Heart right ventricle (tissue), 16 donors: ENCODE measurements at regions not wholly inside any gene's neighbourhood (a gene's known extent, or its start where the extent isn't known, plus 50 kb on each side); places are given as distances from the start of the nearest gene placed in this dataset.

Experiments used
- ATAC-seq, 8 donors: fragments of 200-7000 bp; cut with Tn5 transposase; one replicate each; pipeline ENCODE4 v1.9.1; 2020; ENCODE audit warnings: mild to moderate bottlenecking in 8 of 8, moderate library complexity in 8 of 8, moderate number of reproducible peaks in 1 of 8
- DNase-seq, 2 donors: peaks; one replicate each; pipeline ENCODE4 v3.0.0-alpha.2; 2020
- H3K27ac ChIP-seq, 10 donors: fragments of 200-600 bp; sonication (generic) in 2 of 10; one replicate each; pipeline versions ENCODE4 v1.5.0 to v1.8.0; 2020 to 2022; ENCODE audit warnings: mild to moderate bottlenecking in 3 of 10
- H3K27me3 ChIP-seq, 7 donors: fragments of 200-600 bp; one replicate each; pipeline ENCODE4 v1.8.0; 2021 to 2022; ENCODE audit warnings: mild to moderate bottlenecking in 2 of 7
- H3K36me3 ChIP-seq, 9 donors: fragments of 200-600 bp; sonication (generic) in 1 of 9; one replicate each; pipeline versions ENCODE4 v1.5.0 to v1.8.0; 2020 to 2022; ENCODE audit warnings: mild to moderate bottlenecking in 2 of 9
- H3K4me1 ChIP-seq, 9 donors: fragments of 200-600 bp; sonication (generic) in 1 of 9; one replicate each; pipeline versions ENCODE4 v1.5.0 to v1.8.0; 2020 to 2022; ENCODE audit warnings: mild to moderate bottlenecking in 4 of 9
- H3K4me3 ChIP-seq, 10 donors: fragments of 200-600 bp; sonication (generic) in 2 of 10; one replicate each; pipeline versions ENCODE4 v1.5.0 to v1.8.0; 2020 to 2022; ENCODE audit warnings: mild to moderate bottlenecking in 7 of 10, moderate library complexity in 2 of 10
- H3K9me3 ChIP-seq, 11 donors: fragments of 200-600 bp in 10 of 11; sonication (generic) in 2 of 11; one replicate each; pipeline versions ENCODE4 v1.5.0 to v1.8.0; 2013 to 2022; ENCODE audit warnings: mild to moderate bottlenecking in 2 of 11, control low read depth in 1 of 11, moderate library complexity in 1 of 11
- WGBS, 2 donors: extraction: QIAGEN DNeasy Blood & Tissue Kit; methylation state at CpG; one replicate each; pipeline ENCODE4 v1.1.7; 2013; ENCODE audit warnings: inconsistent platforms in 1 of 2; 5-methylcytosine and 5-hydroxymethylcytosine counted together
- intact Hi-C, 10 donors: fragments of 100-400 bp; cut with DNase I; formaldehyde crosslinking; loops; one replicate each; pipeline versions ENCODE4 v1.11.1 to v1.14.2; 2022
- TF ChIP-seq, protein P1 (sequence below), 9 donors: fragments of 200-600 bp; sonication (generic) in 2 of 9; IDR thresholded peaks; one replicate each; pipeline versions ENCODE4 v1.5.0 to v1.8.0; 2021 to 2022; ENCODE audit warnings: antibody characterized with exemption in 9 of 9, mild to moderate bottlenecking in 5 of 9, moderate library complexity in 1 of 9
- donor health status: Arrhythmogenic right ventricular cardiomyopathy.
- donor health status: ischemic (EF 13 %, LVEDD 7.1; RV severe dilation, severe dysfunction).
- donor health status: healthy with polysubstance abuse.
- donor health status: DM: no; HTN: yes; CAD: no.
- donor health status: DM: no; HTN: no; CAD: no.
- donor health status: ischemic (EF 25% LVEDD 6.9; RV normal size, moderate dysfunction).
- donor health status: ischemic (EF 25% LVEDD 5.7; RV mildly dilated, moderate dysfunction).
- donor health status: healthy.
- donor health status: DM: yes; HTN: yes; CAD: no.
- donor health status: Ischemic cardiomyopathy.
- donor health status: ischemic (EF 35%, LVEDD 5.7; RV mildly dilated, moderate dysfunction).
- donor health status: nonischemic (EF 11% LVEDD 7.7; RV severe dilation, severe dysfunction).
- donor health status: DM: yes; HTN: yes; CAD: no.
- donor health status: PGD.
- donor health status: ischemic (EF 29% LVEDD 5.4; RV normal size, mild dysfunction).
- donor health status: nonischemic (EF 23%, LVEDD 6.1; RV moderate dilation, normal function).

DNA sequence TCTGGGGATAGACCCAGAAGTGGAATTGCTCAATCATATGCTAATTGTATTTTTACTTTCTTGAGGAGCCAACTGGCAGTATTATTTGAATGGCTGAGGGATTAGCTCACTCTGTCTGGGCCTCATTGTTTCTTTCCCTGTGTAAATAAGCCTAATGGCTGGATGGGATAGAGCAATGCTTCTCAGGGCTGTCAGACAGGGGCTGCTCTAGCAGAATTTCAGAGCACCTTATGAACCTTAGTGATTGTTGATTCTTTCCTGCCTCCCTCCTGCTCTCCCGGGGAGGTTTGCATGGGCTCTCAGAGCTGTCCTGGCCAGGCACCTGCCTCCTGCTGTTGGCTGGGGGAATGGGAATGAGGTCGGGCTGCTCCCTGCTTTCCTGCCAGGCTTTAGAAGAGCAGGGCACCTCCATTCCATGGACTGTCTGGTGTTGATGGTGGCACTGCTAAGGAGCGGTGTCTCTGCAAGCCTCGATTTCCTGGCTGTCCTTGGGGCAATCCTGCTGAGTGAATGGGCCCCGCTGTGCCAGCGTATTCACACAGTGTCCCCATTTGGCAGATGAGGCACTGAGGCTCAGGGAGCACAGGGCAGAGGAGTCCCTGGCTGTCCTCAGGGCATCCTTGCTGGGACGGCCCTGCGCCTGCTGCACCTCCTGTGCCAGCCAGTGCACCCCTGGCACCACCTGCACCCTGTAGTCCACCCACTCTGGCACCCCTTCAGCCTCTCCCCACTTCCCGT, 468.2 kb upstream of the HS6ST1 start:
- TF ChIP-seq, protein P1, sequence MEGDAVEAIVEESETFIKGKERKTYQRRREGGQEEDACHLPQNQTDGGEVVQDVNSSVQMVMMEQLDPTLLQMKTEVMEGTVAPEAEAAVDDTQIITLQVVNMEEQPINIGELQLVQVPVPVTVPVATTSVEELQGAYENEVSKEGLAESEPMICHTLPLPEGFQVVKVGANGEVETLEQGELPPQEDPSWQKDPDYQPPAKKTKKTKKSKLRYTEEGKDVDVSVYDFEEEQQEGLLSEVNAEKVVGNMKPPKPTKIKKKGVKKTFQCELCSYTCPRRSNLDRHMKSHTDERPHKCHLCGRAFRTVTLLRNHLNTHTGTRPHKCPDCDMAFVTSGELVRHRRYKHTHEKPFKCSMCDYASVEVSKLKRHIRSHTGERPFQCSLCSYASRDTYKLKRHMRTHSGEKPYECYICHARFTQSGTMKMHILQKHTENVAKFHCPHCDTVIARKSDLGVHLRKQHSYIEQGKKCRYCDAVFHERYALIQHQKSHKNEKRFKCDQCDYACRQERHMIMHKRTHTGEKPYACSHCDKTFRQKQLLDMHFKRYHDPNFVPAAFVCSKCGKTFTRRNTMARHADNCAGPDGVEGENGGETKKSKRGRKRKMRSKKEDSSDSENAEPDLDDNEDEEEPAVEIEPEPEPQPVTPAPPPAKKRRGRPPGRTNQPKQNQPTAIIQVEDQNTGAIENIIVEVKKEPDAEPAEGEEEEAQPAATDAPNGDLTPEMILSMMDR (IDR thresholded peaks at IDR 0.05), result no peak
- H3K27me3 ChIP-seq, result peaks cover 0 to 8% (median 0%) of the 10 kb centered on the region in 7 donors
- H3K4me3 ChIP-seq, result no peak overlapping the region
- 82 to 91% methylated on average over 9 of the region's 9 CpGs for WGBS, 2 donors
- no peaks in the 10 kb centered on the region for H3K4me1 ChIP-seq
- intact Hi-C loops, result no loop called here
- H3K27ac ChIP-seq, result no peak overlapping the region
- H3K9me3 ChIP-seq, result no peaks in the 10 kb centered on the region
- H3K36me3 ChIP-seq, result no peaks in the 10 kb centered on the region
- ATAC-seq, result peak in 4 of 8 donors; percentile 23 to 70 (median 36)
- DNase-seq, result no peak

DNA sequence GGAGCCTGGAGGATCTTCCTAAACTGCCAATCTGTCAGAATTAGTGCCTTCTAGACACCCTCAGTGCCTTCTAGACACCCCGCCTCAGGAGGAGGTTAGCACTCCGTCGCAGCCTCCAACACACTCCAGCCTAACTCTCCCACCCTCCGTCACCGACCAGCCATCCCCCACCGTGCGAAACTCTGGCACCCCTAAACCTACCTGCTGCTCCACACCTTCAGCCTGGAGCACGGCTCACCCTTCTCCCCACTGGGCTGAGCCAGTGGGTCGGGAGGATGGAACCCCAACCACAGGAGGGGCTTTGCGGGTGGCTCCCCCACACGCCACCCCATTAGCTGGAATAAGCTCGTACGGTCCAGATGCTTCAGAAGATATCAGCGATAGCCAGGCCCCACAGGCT, 468.9 kb upstream of the HS6ST1 start:
- no peaks in the 10 kb centered on the region for H3K9me3 ChIP-seq
- no peak overlapping the region for H3K4me3 ChIP-seq
- no peaks in the 10 kb centered on the region for H3K4me1 ChIP-seq
- ATAC-seq (no peak), DNase-seq (no peak)
- intact Hi-C loops, result no loop called here
- peaks cover 0 to 8% (median 0%) of the 10 kb centered on the region in 7 donors for H3K27me3 ChIP-seq
- no peak overlapping the region for H3K27ac ChIP-seq
- no peaks in the 10 kb centered on the region for H3K36me3 ChIP-seq
- 85 to 93% methylated on average over 14 of the region's 14 CpGs for WGBS, 2 donors
- TF ChIP-seq, protein P1 (IDR thresholded peaks at IDR 0.05), result no peak

DNA sequence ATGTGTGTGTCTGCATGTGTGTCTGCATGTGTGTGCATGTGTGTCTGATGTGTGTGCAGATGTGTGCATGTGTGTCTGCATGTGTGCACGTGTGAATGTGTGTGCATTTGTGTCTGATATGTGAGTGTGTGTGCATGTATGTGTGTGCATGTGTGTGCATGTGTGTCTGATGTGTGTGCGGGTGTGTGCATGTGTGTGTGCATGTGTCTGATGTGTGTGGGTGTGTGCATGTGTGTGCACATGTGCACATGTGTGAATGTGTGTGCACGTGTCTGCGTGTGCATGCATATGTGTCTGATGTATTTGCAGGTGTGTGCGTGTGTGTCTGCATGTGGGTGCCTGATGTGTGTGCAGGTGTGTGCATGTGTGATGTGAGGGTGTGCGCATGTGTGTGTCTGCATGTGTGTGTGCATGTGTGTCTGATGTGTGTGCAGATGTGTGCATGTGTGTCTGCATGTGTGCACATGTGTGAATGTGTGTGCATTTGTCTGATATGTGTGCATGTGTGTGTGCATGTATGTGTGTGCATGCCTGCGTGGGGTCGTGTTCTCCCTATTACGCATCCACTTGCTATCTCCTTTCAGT, 470.1 kb upstream of the HS6ST1 start:
- no peak overlapping the region for H3K27ac ChIP-seq
- H3K4me1 ChIP-seq, result no peaks in the 10 kb centered on the region
- intact Hi-C loops, result no loop called here
- H3K9me3 ChIP-seq, result no peaks in the 10 kb centered on the region
- H3K27me3 ChIP-seq, result peaks cover 0 to 8% (median 0%) of the 10 kb centered on the region in 7 donors
- H3K36me3 ChIP-seq, result no peaks in the 10 kb centered on the region
- TF ChIP-seq, protein P1 (IDR thresholded peaks at IDR 0.05), result no peak
- ATAC-seq, result no peak
- DNase-seq, result no peak
- no peak overlapping the region for H3K4me3 ChIP-seq
- 81 to 85% methylated on average over 9 of the region's 9 CpGs for WGBS, 2 donors

DNA sequence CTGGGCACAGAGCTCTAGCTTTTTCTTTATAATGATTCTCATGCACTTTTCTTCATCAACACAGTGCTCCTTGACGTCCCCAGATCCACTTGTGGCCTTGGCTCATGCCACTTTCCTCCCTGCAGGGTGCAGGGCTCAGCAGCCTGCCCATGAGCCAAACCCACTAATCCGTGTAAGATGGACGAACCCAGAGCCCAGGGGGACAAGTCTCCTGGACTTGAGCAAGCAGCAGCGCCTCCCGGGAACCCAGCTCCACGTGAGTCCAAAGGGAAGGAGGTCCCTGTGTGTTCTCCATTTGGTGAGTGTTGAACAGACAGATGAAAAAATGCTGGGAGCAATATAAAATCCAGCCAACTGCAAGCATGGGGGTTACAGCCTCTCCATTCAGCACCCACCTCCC, 470.6 kb upstream of the HS6ST1 start:
- H3K27me3 ChIP-seq, result peaks cover 0 to 8% (median 0%) of the 10 kb centered on the region in 7 donors
- DNase-seq (no peak), ATAC-seq (no peak)
- WGBS, 2 donors, result 79 to 90% methylated on average over 6 of the region's 6 CpGs
- no peaks in the 10 kb centered on the region for H3K36me3 ChIP-seq
- TF ChIP-seq, protein P1 (IDR thresholded peaks at IDR 0.05), result no peak
- no peaks in the 10 kb centered on the region for H3K4me1 ChIP-seq
- intact Hi-C loops, result no loop called here
- no peaks in the 10 kb centered on the region for H3K9me3 ChIP-seq
- no peak overlapping the region for H3K4me3 ChIP-seq
- no peak overlapping the region for H3K27ac ChIP-seq
